H54 (cell line): ENCODE measurements at regions not wholly inside any gene's neighbourhood (a gene's known extent, or its start where the extent isn't known, plus 50 kb on each side); places are given as distances from the start of the nearest gene placed in this dataset.

Experiments used
- DNase-seq: peaks from one replicate; pipeline ENCODE4 v3.0.0; 2011; ENCODE audit warnings: low spot score, mixed read lengths; ENCODE audit not compliant: insufficient read length
- FAIRE-seq: peaks from 3 replicates; lab custom pipeline; 2011; peaks lifted over from hg19 to GRCh38; lab: Jason Lieb, UNC
- POLR2A ChIP-seq: IDR thresholded peaks from 2 replicates; pipeline ENCODE4 v1.6.1; 2011; ENCODE audit warnings: low read depth, mild to moderate bottlenecking, low read length

GRCh38 chr13:30564489-30564888 is 53.2 kb upstream of the USPL1 start:
- DNase-seq (no peak), FAIRE-seq (no peak)
- no peak for TF ChIP-seq POLR2A

- DNase-seq (no peak), FAIRE-seq (no peak)
- no peak for TF ChIP-seq POLR2A
Observed at GRCh38 chr13:30565658-30566057, 52.1 kb upstream of the USPL1 start.

GRCh38 chr13:30567072-30567471 is 50.6 kb upstream of the USPL1 start:
- DNase-seq, result no peak
- no peak for TF ChIP-seq POLR2A
- no peak for FAIRE-seq
